HG03439 (cell line): ENCODE measurements at regions not wholly inside any gene's neighbourhood (a gene's known extent, or its start where the extent isn't known, plus 50 kb on each side); places are given as distances from the start of the nearest gene placed in this dataset.
"Not testable (repeated sequence)": the region's sequence is repeated elsewhere in the genome, so short reads cannot be mapped to it uniquely, and the experiment has no call there.

Experiments
- ATAC-seq: cut with Tn5 transposase; IDR thresholded peaks from one replicate; pipeline ENCODE4 v1.9.1; 2021; ENCODE audit warnings: mild to moderate bottlenecking, moderate library complexity; ENCODE audit not compliant: unreplicated experiment

- no peak for ATAC-seq
Observed at GRCh38 chr14:55884819-55885218, 233.4 kb upstream of the PELI2 start.

DNA sequence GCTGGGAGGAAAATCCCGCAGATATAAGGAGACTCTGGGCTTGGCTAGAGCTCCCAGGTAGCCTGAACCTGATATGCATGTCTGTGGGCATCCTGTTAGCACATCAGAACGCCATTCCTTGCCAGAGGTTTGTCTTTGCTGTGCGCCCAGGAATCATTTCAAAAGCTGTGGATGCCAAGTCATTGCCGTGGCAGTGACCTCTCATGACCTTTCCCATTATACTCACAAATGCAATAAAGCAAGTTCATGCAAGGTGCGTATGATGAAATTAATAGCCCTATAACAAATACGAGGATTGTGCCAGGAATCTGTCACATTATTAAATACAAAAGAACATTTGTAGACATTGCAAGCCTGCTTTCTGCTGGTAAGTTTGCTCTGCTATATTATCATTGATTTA, 229.1 kb upstream of the PELI2 start:
- no peak for ATAC-seq

GRCh38 chr14:55891692-55892091, 226.5 kb upstream of the PELI2 start:
- ATAC-seq = no peak

- ATAC-seq = no peak
Observed at GRCh38 chr14:55892906-55893305, 225.3 kb upstream of the PELI2 start.

DNA sequence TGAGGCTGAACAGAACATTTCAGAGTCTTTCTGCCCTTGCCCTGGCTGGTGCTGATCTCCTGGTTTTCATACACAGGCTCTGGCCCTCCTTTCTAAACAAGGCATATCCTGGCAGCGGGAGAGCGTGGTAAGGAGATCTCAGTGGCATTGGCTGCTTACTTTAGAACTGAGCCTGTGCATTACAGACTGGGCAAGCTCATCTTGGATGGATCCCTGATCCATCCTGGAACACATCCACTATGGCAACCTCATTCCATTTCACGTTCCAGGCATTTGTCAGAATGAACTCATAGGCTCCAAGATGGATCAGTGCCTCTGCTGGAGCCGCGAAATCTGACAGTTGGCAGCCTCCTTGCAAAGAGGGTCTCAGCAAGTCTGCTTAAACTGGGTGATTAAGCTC, 224.5 kb upstream of the PELI2 start:
- ATAC-seq = no peak

GRCh38 chr14:55897031-55897430, 221.2 kb upstream of the PELI2 start:
- ATAC-seq = no peak

GRCh38 chr14:55898938-55899337, 219.3 kb upstream of the PELI2 start:
- ATAC-seq = no peak

DNA sequence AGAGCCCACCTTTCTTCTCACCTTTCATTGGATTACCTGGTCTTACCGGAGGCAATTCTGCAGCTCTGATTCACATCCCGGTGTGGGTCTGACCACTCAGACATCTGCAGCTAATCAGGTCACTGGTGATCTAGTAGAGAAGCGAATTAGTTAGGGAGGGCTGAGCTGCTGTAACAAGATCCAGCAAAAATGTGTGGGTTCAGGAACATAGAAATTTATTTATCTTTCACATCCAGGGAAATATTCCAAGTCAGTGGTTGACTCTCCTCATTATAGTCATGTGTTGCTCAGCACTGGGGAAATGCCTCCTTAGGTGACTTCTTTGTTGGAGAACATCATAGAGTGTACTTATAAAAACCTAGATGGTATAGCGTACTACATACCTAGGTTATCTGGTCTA, 218.7 kb upstream of the PELI2 start:
- no peak for ATAC-seq

GRCh38 chr14:55900749-55901148, 217.5 kb upstream of the PELI2 start:
- ATAC-seq = no peak

DNA sequence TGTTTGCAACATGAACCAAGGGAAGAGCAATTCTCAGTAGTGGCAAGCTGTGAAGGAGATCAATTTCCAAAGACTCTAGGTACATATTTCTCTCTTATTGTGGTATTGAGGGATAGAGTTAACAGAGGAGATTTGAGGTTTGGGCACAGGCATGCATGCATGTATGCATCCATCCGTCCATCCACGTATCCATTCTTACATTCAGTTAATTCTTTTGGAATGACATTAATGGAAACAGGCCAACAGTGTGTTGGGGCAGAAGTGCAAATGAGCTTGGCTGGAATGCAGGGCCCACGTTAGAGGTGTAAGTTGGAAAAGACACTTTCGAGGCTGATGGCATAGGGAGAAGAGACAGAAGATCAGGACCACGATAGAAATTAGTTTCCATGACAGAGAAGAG, 216.9 kb upstream of the PELI2 start:
- ATAC-seq = no peak

DNA sequence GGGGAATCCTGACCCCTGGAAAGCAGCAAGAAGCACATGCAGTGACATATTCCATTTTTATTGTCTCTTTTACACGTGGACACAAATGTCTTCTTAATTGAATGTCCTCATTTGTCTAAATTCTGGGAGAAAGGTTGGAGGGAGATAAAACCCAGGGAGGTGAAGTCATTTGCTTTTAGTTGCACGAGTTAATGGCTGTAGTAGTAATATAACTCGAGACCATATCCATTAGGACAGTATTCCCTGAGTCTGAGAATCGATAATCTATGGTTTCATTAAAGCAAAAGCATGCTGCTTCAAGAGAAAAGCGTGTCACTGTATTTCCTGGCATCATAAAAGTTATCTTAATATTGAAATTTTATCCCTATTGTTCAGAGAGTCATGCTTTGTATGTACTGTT, 216.0 kb upstream of the PELI2 start:
- no peak for ATAC-seq

- no peak for ATAC-seq
Observed at GRCh38 chr14:55904086-55904485, 214.1 kb upstream of the PELI2 start.

- no peak for ATAC-seq
Observed at GRCh38 chr14:55908106-55908505, 210.1 kb upstream of the PELI2 start.

- no peak for ATAC-seq
Observed at GRCh38 chr14:55909879-55910278, 208.3 kb upstream of the PELI2 start.

DNA sequence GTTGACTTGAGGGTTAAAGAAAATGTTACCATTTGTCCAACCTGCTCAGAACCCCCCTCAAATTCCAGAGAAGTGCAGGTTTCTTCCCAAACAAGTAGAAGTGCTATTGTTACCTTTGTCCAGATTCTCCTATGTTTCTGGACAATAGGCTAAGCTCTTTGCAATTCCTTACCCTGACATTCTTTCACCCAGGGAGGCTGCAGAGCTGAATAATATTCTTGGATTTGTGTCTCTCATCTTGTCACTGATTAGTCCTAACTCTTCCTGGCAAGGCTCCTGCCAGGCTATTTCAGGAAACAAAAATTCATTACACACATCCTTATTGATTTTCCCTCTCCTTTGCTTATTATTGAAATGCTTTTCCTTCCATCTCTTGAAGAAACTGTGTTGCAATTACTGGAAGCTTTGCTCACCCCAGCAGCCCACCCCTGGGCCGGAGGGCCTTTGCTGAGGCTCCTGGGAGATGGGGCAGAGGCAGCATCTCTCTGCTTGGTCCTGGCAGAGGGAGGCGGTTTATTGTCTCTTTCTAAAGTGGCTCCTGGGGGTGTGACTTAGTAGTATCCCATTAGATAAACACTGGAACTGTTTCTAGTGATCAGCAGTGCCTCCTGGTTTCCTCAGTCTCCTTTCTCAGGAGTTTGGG, 207.5 kb upstream of the PELI2 start:
- no peak for ATAC-seq

- no peak for ATAC-seq
Observed at GRCh38 chr14:55911776-55912175, 206.4 kb upstream of the PELI2 start.

GRCh38 chr14:55912344-55912743, 205.9 kb upstream of the PELI2 start:
- no peak for ATAC-seq

GRCh38 chr14:55913324-55914025, 204.7 kb upstream of the PELI2 start:
- no peak for ATAC-seq

- no peak for ATAC-seq
Observed at GRCh38 chr14:55914771-55915170, 203.4 kb upstream of the PELI2 start.

DNA sequence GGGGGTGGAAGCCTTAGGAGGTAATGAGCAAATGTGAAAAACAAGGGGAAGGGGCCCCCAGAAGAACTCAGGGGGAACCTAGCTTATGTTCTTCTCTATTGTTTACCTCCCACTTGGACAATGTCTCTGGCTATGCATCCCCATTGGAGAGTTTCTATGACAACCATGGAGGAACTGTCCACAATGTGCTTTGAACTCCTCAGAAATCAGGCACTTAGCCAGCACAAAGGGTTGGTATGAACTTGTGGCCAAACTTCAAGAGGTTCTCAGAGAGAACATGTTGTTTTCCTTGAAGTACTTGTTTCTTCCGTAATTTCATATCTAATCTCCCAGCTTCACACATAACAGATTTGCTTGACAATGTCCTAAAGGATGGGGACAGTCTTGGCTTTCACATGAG, 202.8 kb upstream of the PELI2 start:
- no peak for ATAC-seq

DNA sequence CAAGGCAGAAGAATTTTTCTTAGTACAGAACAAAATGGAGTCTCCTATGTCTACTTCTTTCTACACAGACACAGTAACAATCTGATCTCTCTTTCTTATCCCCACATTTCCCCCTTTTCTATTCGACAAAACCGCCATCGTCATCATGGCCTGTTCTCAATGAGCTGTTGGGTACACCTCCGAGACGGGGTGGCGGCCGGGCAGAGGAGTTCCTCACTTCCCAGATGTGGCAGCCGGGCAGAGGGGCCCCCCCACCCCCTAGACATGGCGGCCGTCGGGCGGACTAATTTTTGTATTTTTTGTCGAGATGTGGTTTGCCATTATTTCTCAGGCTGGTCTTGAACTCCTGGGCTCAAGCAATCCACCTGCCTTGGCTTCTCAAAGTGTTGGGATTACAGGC, 198.4 kb upstream of the PELI2 start:
- not testable (repeated sequence) for ATAC-seq

- no peak for ATAC-seq
Observed at GRCh38 chr14:55921511-55921910, 196.7 kb upstream of the PELI2 start.

- ATAC-seq = no peak
Observed at GRCh38 chr14:55926007-55926406, 192.2 kb upstream of the PELI2 start.
